Stimulated activated CD8-positive, alpha-beta memory T cell treated with anti-CD3 and anti-CD28 coated beads, Interleukin-4, amount 100 ng/mL, for 4 hours (primary cell): ENCODE measurements at regions not wholly inside any gene's neighbourhood (a gene's known extent, or its start where the extent isn't known, plus 50 kb on each side); places are given as distances from the start of the nearest gene placed in this dataset.
"Not testable (repeated sequence)": the region's sequence is repeated elsewhere in the genome, so short reads cannot be mapped to it uniquely, and the experiment has no call there.

Experiments used
- DNase-seq, 2 donors: peaks; one replicate each; pipeline ENCODE4 v3.0.0-alpha.2; 2020; ENCODE audit warnings: low read depth in 2 of 2, low spot score in 1 of 2

- DNase-seq: no peak
Measured at GRCh38 chr1:29593601-29594382, 357.5 kb downstream of the PTPRU start.

GRCh38 chr1:29592731-29593130 is 356.4 kb downstream of the PTPRU start:
- DNase-seq: no peak

GRCh38 chr1:29592261-29592615 is 355.9 kb downstream of the PTPRU start:
- no peak for DNase-seq

GRCh38 chr1:29591601-29592260 is 355.4 kb downstream of the PTPRU start:
- no peak for DNase-seq

GRCh38 chr1:29590583-29591565 is 354.6 kb downstream of the PTPRU start:
- DNase-seq: no peak

- DNase-seq: not testable (repeated sequence)
Measured at GRCh38 chr1:29589716-29590115, 353.4 kb downstream of the PTPRU start.

- no peak for DNase-seq
Measured at GRCh38 chr1:29586991-29587745, 350.8 kb downstream of the PTPRU start.

GRCh38 chr1:29586215-29586614 is 349.9 kb downstream of the PTPRU start:
- DNase-seq: no peak

- DNase-seq: no peak
Measured at GRCh38 chr1:29585656-29586055, 349.3 kb downstream of the PTPRU start.

- no peak for DNase-seq
Measured at GRCh38 chr1:29585201-29585600, 348.9 kb downstream of the PTPRU start.

- DNase-seq: no peak
Measured at GRCh38 chr1:29584776-29585175, 348.5 kb downstream of the PTPRU start.

- no peak for DNase-seq
Measured at GRCh38 chr1:29584362-29584761, 348.0 kb downstream of the PTPRU start.

GRCh38 chr1:29583727-29584126 is 347.4 kb downstream of the PTPRU start:
- DNase-seq: no peak

GRCh38 chr1:29581256-29581655 is 344.9 kb downstream of the PTPRU start:
- DNase-seq: no peak

- DNase-seq: no peak
Measured at GRCh38 chr1:29579821-29580425, 343.6 kb downstream of the PTPRU start.

GRCh38 chr1:29577512-29577911 is 341.2 kb downstream of the PTPRU start:
- DNase-seq: no peak

GRCh38 chr1:29576510-29576909 is 340.2 kb downstream of the PTPRU start:
- DNase-seq: no peak

GRCh38 chr1:29575826-29576225 is 339.5 kb downstream of the PTPRU start:
- DNase-seq: no peak

- DNase-seq: no peak
Measured at GRCh38 chr1:29575277-29575676, 339.0 kb downstream of the PTPRU start.

- no peak for DNase-seq
Measured at GRCh38 chr1:29574871-29575270, 338.5 kb downstream of the PTPRU start.
